ENCODE measurements at regions not wholly inside any gene's neighbourhood (a gene's known extent, or its start where the extent isn't known, plus 50 kb on each side); places are given as distances from the start of the nearest gene placed in this dataset.
"Not testable (repeated sequence)": the region's sequence is repeated elsewhere in the genome, so short reads cannot be mapped to it uniquely, and the experiment has no call there.

- no peak for DNase-seq (ENCODE audit: low spot score)
These were observed 1169.0 kb downstream of the DIAPH3 start for GRCh38 chr13:58994777-58995176.

DNA sequence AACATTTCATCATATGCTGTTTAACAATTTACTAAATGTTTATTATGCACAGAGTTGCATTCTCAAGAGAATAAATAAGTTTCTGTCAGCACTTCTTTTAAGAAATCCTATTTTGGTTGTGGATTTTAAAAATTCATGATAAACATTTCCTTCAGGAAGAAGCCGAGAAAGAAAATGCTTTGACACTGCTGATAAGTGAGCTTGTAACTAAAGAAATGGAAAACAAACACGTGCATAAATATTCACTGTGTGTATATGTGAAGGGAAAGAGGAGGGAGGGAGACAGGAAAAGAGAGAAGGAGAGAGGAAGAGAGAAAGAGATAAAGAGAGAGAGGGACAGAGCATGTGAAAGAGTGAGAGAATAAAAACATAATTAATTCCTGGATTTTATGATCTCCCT lies 1165.0 kb downstream of the DIAPH3 start:
- no peak for DNase-seq (ENCODE audit: low spot score)

DNA sequence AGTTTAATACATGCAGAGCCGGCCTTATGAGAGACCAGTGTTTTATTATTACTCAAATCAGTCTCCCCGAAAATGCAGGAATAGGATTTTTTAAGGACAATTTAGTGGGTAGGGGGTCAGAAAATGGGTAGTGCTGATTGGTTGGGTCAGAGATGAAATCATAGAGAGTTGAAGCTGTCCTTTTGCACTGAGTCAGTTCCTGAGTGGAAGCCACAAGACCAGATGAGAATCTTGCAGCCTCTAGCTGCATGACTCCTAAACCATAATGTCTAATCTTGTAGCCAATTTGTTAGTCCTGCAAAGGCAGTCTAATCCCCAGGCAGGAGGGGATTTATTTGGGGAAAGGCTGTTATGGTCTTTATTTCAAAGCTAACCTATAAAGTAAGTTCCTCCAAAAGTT lies 1163.9 kb downstream of the DIAPH3 start:
- DNase-seq (ENCODE audit: low spot score) = no peak

DNA sequence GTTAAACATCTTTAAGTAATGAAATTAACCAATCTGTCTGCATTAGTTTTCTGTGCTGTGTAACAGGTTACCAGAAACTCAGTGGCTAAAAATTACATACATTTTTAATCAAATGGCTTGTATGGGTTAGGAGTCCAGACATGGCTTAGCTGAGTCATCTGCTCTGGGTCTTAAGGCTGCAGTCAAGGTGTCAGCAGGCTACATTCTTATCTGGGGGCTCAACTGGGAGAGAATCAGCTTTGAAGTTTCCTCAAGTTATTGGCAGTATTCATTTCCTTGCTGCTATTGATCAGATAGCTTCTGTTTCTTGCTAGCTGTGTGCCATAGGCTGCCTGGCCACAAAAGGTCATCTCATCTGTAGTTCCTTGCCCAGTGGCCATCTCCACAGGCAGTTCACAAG lies 1163.0 kb downstream of the DIAPH3 start:
- no peak for DNase-seq (ENCODE audit: low spot score)

DNA sequence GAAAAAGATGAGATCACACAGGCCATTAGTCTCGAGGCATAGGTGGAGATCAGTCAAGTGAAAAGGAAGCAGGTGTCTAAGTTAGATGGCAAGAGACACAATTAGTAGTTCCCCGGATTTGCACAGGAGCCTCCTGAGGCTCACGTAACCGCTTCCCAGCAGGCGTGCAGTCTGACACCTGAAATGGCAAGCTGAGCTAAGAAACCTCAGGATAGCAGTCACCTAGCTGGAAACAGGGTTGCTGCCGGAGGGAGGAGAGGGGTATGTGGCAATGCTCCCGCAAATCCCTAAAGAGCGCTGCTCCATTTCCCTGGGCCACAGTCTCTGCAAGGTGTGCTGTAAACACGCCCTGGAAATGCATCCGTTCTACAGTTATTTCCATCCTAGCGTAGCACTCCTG lies 1151.0 kb downstream of the DIAPH3 start:
- no peak for DNase-seq (ENCODE audit: low spot score)

- DNase-seq (ENCODE audit: low spot score) = no peak
These were observed 1147.5 kb downstream of the DIAPH3 start for GRCh38 chr13:59016250-59016649.

GRCh38 chr13:59024434-59024833 lies 1139.3 kb downstream of the DIAPH3 start:
- DNase-seq (ENCODE audit: low spot score) = no peak

DNA sequence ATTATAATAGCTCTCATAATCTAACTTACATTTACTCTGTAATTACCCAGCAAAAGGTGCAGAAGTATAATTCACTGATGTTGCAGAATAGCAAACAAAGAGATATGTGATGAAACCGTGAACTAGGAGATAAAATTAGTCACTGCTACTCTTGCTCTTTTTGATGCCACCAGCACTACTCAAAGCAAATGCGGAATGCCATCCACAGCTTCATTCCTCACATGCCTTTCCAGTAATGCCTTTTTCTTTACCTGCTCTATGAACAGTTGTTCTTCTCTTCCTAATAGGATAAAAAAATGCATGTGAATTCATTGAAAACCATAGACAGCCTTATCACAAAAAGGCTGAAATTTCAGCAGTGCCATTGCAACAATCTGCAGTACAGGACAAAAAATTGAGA lies 1129.5 kb downstream of the DIAPH3 start:
- DNase-seq (ENCODE audit: low spot score) = no peak

GRCh38 chr13:59038824-59039223 lies 1124.9 kb downstream of the DIAPH3 start:
- DNase-seq (ENCODE audit: low spot score) = no peak

DNA sequence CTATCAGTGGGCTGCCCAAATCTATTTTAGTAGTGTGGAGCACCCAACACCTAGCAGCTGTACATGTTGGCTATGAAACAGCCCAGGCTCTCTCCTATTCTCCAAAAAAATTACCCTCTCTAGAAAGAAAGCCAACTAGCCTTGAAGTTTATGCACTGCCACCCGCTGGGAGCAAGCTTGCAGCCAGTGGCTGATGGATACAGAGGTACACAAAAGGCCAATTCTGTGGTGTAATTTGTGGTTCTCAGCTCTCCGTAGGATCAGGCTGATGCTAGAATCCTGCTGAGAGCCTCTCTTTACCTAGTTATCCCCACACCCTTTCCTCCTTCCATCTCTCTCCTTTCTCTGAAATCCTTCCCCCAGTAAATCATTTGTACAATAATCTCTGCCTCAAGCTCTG lies 1120.7 kb downstream of the DIAPH3 start:
- DNase-seq (ENCODE audit: low spot score) = no peak

DNA sequence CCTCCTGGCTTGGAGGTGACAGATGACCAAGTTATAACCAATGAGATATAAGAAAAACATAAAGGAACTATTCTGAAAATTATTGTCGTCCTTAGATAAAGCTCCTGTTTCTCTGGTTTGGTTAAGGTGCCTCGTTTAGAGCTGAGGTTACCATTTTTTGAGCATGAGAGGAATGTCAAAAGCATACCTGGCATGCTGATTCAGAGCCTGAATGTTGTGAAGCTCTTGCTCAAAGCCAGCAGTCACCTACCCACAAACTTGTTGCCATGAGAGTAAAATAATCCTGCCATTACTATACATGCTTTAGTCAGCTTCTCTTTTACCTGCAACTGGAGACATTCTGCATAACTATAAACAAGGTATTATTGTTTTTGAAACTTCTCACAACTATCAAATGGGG lies 1116.2 kb downstream of the DIAPH3 start:
- DNase-seq (ENCODE audit: low spot score) = no peak

GRCh38 chr13:59061621-59062020 lies 1102.1 kb downstream of the DIAPH3 start:
- DNase-seq (ENCODE audit: low spot score) = no peak

DNA sequence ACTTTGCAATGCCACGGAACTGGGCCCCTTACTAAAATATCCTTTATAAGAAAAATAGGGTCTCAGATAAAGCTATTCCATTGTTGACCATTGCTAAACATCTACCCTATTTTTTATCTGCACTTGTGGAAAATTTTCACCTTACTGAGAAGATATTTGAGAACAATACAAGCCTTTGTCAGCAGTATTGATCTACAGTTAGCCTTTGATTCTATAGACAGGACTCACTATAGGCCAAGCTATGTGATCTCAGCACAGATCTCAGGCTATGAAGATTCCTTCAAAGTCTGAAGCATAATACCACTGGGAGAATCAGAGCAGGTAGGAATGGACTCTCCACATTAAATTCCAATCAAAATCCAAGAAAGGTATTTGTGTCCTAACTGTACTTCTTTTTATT lies 1099.7 kb downstream of the DIAPH3 start:
- DNase-seq (ENCODE audit: low spot score) = no peak

GRCh38 chr13:59076386-59076785 lies 1087.3 kb downstream of the DIAPH3 start:
- DNase-seq (ENCODE audit: low spot score) = not testable (repeated sequence)

DNA sequence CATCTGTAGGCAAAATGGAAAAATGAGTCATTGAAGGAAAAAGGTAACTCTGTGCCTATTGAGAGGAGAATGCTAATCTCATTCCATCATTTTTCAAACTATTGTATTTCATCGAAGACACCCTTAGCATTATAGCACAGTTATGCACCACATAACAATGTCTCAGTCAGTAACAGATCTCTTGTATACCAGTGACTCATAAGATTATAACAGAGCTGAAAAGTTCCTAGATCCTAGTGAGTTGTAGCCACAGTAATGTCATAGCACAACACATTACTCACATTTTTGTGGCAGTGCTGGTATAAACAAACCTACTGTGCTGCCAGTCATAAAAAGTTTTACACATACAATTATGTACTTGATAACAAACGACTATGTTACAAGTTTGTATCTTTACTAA lies 1077.6 kb downstream of the DIAPH3 start:
- DNase-seq (ENCODE audit: low spot score) = no peak

GRCh38 chr13:59088716-59089115 lies 1075.0 kb downstream of the DIAPH3 start:
- no peak for DNase-seq (ENCODE audit: low spot score)

GRCh38 chr13:59094181-59094580 lies 1069.5 kb downstream of the DIAPH3 start:
- no peak for DNase-seq (ENCODE audit: low spot score)

DNA sequence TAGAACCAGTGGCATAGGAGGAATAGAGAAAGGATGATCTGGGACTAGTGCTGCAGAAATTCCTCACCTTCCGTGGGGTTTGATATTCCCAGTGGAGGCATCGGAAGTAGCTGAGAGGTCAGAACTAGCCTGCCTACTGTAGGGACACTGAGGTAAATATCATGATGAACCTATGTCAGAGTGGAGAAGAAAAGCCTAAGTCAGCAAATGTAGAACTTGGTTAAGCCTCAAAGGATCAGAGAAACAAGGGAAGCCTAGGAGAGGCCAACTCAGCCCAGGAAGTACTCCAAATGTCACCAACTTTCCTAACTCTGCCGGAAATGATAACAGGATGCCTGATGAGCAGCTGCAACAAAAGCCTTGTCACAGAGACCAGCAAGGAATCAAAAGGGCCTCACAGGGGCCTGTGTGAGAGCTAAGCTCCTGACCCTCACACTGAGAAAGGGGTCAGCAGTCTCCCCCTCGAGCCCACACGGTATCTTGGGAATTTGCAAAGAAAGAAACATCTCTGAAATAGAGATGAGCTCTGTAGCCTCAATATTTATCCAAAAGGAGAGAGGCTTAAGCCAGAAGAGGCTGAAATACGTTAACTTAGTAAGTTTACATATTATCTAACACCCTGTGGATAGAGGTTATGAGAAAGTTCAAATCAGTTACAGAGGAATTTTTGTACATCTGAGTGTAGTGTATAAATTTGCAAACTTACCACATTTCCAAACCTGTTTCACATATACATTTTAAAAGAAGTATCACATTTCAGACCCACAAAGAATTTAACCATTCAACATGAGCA lies 1064.3 kb downstream of the DIAPH3 start:
- no peak for DNase-seq (ENCODE audit: low spot score)

GRCh38 chr13:59103004-59103768 lies 1060.5 kb downstream of the DIAPH3 start:
- no peak for DNase-seq (ENCODE audit: low spot score)

DNA sequence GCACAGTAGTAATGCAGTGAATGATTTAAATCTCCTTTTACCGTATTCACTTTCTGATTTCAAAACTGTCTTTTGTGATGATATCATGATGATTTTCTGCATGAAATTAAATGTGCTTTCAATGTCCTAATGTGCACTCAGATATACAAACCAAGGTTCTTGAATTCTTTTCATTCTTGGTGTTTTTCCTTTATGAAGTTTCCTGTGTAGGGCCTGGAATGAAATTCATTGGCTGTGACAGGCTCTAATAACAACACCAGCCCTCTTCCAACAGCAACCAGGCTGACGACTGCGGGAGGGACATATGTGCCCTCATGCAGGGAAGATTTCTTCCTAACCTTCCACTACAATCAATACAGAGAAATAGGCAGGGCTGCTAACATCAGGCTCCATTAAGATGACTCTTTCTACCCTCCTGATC lies 1052.0 kb downstream of the DIAPH3 start:
- no peak for DNase-seq (ENCODE audit: low spot score)

DNA sequence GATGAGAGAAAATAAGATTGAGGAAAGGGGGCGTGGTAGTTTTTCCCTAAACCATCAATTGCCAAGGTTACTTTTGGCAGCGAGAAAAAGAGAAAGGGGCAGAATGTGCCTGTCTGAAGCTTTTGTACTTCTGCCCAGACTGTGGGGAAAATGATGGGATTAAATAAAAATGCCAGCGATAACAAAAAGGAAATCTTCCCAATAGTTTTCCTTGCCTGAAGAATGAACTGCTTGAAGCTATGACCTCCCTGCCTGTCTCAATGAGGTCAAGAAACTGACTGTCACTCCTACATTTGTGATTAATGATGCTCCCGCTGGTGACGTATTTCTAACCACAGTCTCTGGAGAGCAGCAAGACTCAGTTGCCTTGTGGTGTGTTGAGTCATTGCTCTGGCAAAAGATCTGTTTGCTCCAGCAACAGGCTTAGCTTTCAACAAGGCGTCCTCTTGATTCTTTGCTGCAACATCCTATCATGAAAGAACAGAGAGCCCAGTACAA lies 1051.5 kb downstream of the DIAPH3 start:
- no peak for DNase-seq (ENCODE audit: low spot score)

DNA sequence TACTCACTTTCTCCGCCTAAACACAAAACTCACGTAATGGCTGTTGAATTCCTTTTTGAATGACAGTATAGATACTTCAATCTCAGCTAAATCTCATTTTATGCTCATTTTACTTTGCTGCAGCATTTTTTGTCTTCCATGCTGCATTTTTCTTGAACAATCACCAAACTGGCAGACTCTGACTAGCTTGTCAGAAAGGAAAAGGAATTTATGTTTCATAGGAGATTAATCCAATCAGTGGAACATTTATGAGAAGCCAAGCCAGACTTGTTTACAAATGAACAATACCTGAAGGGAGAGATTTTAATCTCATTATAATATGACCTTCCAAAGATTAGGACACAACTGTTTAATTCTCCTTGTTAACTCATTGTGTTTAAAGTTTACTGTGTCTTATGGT lies 1044.3 kb downstream of the DIAPH3 start:
- no peak for DNase-seq (ENCODE audit: low spot score)

DNA sequence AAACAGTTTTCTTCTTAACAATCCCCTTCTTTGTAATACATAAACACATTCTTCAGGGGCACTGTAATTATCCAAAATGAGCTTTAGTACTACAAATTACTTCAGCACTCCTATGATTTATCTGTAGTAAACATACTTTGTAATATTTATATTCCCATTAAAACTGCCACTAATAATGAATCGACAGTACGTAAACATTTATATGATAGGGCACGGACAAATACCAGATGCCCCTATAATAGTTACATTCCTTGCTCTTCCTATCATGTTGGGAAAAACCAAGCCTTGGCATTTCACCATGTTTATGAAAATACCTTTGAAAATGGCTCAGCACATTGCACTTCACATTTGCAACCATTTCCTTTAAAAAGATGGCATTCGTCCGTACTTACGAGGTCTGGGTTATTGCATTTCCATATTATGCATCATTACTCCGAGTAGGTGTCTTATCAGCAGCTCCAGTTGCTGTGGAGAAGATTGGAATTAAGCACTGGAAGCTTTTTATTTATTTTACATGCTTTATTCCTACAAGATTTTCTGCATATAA lies 1043.4 kb downstream of the DIAPH3 start:
- DNase-seq (ENCODE audit: low spot score) = no peak

All from CD4-positive, alpha-beta T cell treated with Interleukin-15 for 4 hours (primary cell).